Activated B cell treated with CpG ODN at 0.5 μM for 24 hours (primary cell): ENCODE measurements at regions not wholly inside any gene's neighbourhood (a gene's known extent, or its start where the extent isn't known, plus 50 kb on each side); places are given as distances from the start of the nearest gene placed in this dataset.

Experiments
- ATAC-seq: fragments of 200-7000 bp; cut with Tn5 transposase; one replicate; pipeline ENCODE4 v1.10.0; 2021; ENCODE audit warnings: low read depth, mild to moderate bottlenecking, moderate library complexity
- CTCF ChIA-PET: fragments of 350-600 bp; sonication (Branson Sonifier 250); formaldehyde crosslinking; loops from one replicate; lab custom pipeline; 2021; ENCODE audit warnings: antibody characterized with exemption; lab: Charles Lee
- POLR2A ChIA-PET: fragments of 350-600 bp; sonication (Branson Sonifier 250); formaldehyde crosslinking; loops from one replicate; lab custom pipeline; 2021; ENCODE audit warnings: antibody characterized with exemption; lab: Charles Lee
- DNase-seq: peaks from one replicate; pipeline ENCODE4 v3.0.0; 2022
- H3K27ac Mint-ChIP-seq: one replicate; pipeline ENCODE4 v1.8.0; 2020; ENCODE audit warnings: mixed read lengths
- H3K27me3 Mint-ChIP-seq: one replicate; pipeline ENCODE4 v1.8.0; 2021; ENCODE audit warnings: mixed read lengths
- H3K36me3 Mint-ChIP-seq: one replicate; pipeline ENCODE4 v1.8.0; 2021; ENCODE audit warnings: low read depth, mixed read lengths
- H3K4me1 Mint-ChIP-seq: one replicate; pipeline ENCODE4 v1.8.0; 2021; ENCODE audit warnings: mixed read lengths
- H3K4me3 Mint-ChIP-seq: one replicate; pipeline ENCODE4 v1.8.0; 2020; ENCODE audit warnings: mild to moderate bottlenecking, mixed read lengths
- H3K9me3 Mint-ChIP-seq: one replicate; pipeline ENCODE4 v1.8.0; 2020; ENCODE audit warnings: mixed read lengths
- intact Hi-C: fragments of 100-400 bp; cut with micrococcal nuclease; formaldehyde crosslinking; loops from one replicate; pipeline ENCODE4 v1.15.1; 2024
- TF ChIP-seq, protein P1 (sequence below): fragments of 200-600 bp; IDR thresholded peaks from one replicate; pipeline ENCODE4 v1.8.0; 2022; ENCODE audit warnings: antibody characterized with exemption, mild to moderate bottlenecking

DNA sequence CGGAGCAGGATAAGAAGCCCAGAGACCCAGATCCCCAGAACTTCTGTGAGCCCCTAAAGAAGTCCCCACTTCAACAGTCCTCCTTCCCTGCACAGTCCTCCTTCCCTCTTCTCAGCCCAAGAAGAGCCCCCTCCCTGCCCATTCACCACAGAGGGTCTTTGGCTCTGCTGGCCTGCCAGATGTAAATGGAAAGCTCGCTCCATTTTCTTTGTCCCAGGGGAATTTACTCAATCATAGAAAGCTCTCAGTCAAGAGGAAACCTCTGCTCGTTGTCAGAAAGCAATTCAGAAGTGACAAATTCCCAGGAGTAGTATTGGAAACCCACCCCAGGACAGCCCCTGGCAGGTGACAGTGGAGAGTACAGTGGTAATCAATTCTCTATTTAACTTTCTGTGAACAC is 105.5 kb upstream of the SMAD3 start:
- POLR2A ChIA-PET = no interaction called here
- H3K9me3 Mint-ChIP-seq = no peaks in the 10 kb centered on the region
- H3K4me3 Mint-ChIP-seq = no peak overlapping the region
- H3K27ac Mint-ChIP-seq = no peak overlapping the region
- H3K27me3 Mint-ChIP-seq = peaks cover 2% of the 10 kb centered on the region
- DNase-seq = no peak
- CTCF ChIA-PET = interaction anchor here (1.0 to 1.1 kb wide), 2 partner anchors 13 to 344 kb away, joined by 3 read pairs; no protein-coding TSS in a partner anchor
- intact Hi-C loops = no loop called here
- no peak for ATAC-seq
- H3K4me1 Mint-ChIP-seq = no peaks in the 10 kb centered on the region
- TF ChIP-seq, protein P1, sequence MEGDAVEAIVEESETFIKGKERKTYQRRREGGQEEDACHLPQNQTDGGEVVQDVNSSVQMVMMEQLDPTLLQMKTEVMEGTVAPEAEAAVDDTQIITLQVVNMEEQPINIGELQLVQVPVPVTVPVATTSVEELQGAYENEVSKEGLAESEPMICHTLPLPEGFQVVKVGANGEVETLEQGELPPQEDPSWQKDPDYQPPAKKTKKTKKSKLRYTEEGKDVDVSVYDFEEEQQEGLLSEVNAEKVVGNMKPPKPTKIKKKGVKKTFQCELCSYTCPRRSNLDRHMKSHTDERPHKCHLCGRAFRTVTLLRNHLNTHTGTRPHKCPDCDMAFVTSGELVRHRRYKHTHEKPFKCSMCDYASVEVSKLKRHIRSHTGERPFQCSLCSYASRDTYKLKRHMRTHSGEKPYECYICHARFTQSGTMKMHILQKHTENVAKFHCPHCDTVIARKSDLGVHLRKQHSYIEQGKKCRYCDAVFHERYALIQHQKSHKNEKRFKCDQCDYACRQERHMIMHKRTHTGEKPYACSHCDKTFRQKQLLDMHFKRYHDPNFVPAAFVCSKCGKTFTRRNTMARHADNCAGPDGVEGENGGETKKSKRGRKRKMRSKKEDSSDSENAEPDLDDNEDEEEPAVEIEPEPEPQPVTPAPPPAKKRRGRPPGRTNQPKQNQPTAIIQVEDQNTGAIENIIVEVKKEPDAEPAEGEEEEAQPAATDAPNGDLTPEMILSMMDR = no peak
- H3K36me3 Mint-ChIP-seq = no peaks in the 10 kb centered on the region

DNA sequence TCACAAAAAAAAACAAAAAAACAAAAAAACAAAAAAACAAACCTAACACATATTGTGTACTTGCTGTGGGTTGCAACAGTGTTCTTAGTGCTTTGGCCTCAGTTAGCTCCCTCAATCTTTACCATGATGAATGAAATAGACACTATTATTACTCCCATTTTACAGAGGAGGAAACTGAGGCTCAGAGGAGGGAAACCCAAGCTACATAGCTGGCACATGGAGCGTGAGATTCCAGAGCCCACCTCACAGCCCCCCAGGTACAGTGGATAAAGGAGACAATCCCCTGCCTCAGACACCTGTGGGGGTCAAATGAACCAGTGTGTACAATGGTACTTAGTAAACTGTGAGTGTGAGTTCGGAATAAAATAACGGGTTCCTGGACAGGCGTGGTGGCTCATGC is 104.9 kb upstream of the SMAD3 start:
- ATAC-seq = no peak
- intact Hi-C loops = no loop called here
- no peak for DNase-seq
- TF ChIP-seq, protein P1 = no peak
- no peak overlapping the region for H3K4me3 Mint-ChIP-seq
- H3K9me3 Mint-ChIP-seq = no peaks in the 10 kb centered on the region
- no peak overlapping the region for H3K27ac Mint-ChIP-seq
- CTCF ChIA-PET = interaction anchor here (1.0 to 1.1 kb wide), 2 partner anchors 14 to 343 kb away, joined by 3 read pairs; no protein-coding TSS in a partner anchor
- H3K36me3 Mint-ChIP-seq = no peaks in the 10 kb centered on the region
- peaks cover 2% of the 10 kb centered on the region for H3K27me3 Mint-ChIP-seq
- no peaks in the 10 kb centered on the region for H3K4me1 Mint-ChIP-seq
- POLR2A ChIA-PET = interaction anchor here (0.6 kb wide), 1 partner anchor 557 kb away, joined by 3 read pairs; no protein-coding TSS in a partner anchor

DNA sequence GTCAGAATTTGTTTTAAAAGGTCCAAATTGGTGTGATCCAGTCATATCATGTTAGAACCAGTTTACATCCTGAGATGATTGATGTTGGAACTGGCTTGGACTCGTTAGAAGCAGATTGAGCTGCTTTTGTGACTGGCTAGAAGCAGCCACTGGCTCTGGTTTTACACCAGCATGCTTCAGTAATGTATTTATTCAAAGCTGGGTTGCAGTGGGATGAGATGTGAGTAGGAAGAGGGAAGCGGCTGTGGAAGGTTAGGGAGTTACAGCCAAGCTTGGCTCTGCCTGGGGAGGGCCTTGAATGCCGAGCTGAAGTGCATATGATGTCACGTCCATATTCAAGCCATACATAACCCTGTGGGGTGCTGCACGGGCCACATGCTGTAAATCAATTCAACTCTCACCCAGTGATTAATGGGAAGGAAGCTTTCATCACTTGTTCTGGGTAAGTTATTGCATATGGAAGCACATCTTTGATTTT is 104.0 kb upstream of the SMAD3 start:
- Mint-ChIP-seq H3K4me3 (no peak overlapping the region), H3K4me1 (no peaks in the 10 kb centered on the region), H3K27me3 (peaks cover 4% of the 10 kb centered on the region), H3K36me3 (no peaks in the 10 kb centered on the region), H3K9me3 (no peaks in the 10 kb centered on the region), H3K27ac (no peak overlapping the region)
- intact Hi-C loops = no loop called here
- DNase-seq (no peak), ATAC-seq (no peak)
- ChIA-PET CTCF (no interaction called here), POLR2A (no interaction called here)
- TF ChIP-seq, protein P1 = no peak

DNA sequence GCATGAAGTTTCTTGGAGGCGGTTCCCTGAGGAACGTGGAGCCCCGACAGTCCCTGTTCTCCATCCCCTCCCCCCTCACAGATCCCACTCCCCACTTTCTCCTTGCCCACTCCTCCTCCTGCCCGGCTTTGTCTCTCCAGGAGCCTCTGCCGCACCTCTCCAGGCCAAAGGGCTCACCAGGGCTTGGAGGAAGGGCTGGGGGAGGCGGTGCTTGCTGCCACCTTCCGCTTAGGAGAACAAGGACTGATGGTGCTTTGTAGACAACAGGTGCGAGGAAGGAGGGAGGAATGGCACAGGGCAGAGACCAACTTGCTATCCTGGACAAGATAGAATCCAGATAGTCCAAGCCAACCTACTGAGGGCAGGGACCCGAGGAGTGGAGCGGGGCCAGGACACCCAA is 103.5 kb upstream of the SMAD3 start:
- ATAC-seq (no peak), DNase-seq (no peak)
- intact Hi-C loops = no loop called here
- H3K4me3 Mint-ChIP-seq = no peak overlapping the region
- TF ChIP-seq, protein P1 = no peak
- no peaks in the 10 kb centered on the region for H3K9me3 Mint-ChIP-seq
- H3K36me3 Mint-ChIP-seq = no peaks in the 10 kb centered on the region
- H3K27me3 Mint-ChIP-seq = peaks cover 4% of the 10 kb centered on the region
- ChIA-PET CTCF (no interaction called here), POLR2A (no interaction called here)
- no peaks in the 10 kb centered on the region for H3K4me1 Mint-ChIP-seq
- no peak overlapping the region for H3K27ac Mint-ChIP-seq

DNA sequence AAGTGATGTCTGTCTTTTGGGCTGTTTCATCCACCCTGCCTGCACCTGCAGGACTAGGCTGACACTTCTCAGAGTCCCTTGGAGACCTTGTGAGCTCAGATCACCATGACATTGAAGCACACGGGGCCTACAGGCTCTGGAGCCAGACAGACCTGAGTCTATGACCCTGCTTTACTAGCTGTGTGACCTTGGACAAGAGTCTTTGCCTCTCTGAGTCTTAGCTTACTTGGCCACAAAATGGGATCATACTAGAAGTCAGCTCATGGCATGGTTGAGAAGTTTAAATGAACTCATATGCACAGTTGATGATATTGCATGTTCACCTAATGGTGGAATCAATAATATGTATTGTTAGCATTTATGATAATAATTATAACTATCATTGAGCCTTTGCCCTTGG is 102.9 kb upstream of the SMAD3 start:
- CTCF ChIA-PET = no interaction called here
- TF ChIP-seq, protein P1 = no peak
- Mint-ChIP-seq H3K4me1 (no peaks in the 10 kb centered on the region), H3K36me3 (no peaks in the 10 kb centered on the region), H3K27ac (no peak overlapping the region), H3K4me3 (no peak overlapping the region), H3K27me3 (peaks cover 4% of the 10 kb centered on the region), H3K9me3 (no peaks in the 10 kb centered on the region)
- ATAC-seq (no peak), DNase-seq (no peak)
- intact Hi-C loops = no loop called here
- POLR2A ChIA-PET = no interaction called here
